D721Med (cell line): ENCODE measurements at regions not wholly inside any gene's neighbourhood (a gene's known extent, or its start where the extent isn't known, plus 50 kb on each side); places are given as distances from the start of the nearest gene placed in this dataset.
"Not testable (repeated sequence)": the region's sequence is repeated elsewhere in the genome, so short reads cannot be mapped to it uniquely, and the experiment has no call there.

ENCODE experiments used
- DNase-seq: peaks from one replicate; pipeline ENCODE4 v3.0.0; 2011; ENCODE audit warnings: low spot score; ENCODE audit not compliant: insufficient read length
- FAIRE-seq: peaks from 2 replicates; lab custom pipeline; 2011; peaks lifted over from hg19 to GRCh38; lab: Jason Lieb, UNC
- CTCF ChIP-seq: IDR thresholded peaks from 2 replicates; pipeline ENCODE4 v1.5.1; 2012; ENCODE audit warnings: mild to moderate bottlenecking, control low read depth; ENCODE audit not compliant: insufficient read depth; ENCODE audit errors: missing control alignments

GRCh38 chr6:145099713-145100112, 635.6 kb downstream of the EPM2A start:
- no peak for FAIRE-seq
- no peak for TF ChIP-seq CTCF
- no peak for DNase-seq

- no peak for FAIRE-seq
- TF ChIP-seq CTCF, result no peak
- DNase-seq, result no peak
Measured at GRCh38 chr6:145110109-145110508, 625.2 kb downstream of the EPM2A start.

DNA sequence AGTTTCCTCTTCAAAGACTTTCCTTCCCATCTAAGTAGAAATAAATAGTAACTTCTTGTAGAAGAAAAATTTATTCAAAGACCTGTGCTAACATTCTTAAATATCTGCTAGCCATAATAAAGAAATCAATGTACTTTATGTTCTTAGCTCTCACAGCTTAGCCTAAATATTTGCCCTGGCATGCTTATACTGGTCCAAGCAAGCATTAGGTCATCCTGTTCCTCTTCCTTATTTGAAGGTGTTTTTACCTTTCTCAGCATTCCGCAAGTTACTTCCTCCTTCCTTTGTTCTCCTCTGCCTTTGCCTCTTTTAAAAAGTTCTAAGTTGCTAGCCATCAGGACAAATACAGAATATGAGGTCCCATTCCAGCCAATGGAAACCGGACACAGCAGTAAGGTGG, 623.9 kb downstream of the EPM2A start:
- not testable (repeated sequence) for DNase-seq, FAIRE-seq

GRCh38 chr6:145112711-145113148, 622.6 kb downstream of the EPM2A start:
- FAIRE-seq, result no peak
- TF ChIP-seq CTCF, result no peak

DNA sequence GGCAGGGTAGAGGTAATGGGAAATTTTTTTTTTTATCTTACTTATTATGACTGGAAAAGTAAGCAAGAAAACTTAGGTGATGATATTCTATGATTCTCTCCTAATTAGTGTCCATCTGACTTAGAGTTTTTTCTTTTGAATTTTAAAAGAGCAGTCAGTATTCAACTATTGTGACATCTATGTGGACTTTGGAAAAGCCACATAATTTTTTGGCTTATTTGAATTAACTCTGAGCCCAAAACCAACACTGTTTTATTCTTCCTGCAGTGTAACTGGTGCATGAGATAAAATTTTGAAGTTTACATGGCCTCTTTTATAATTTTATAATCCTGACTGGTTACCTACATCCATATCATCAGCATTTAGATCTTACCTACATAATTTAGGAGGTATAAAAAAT, 619.7 kb downstream of the EPM2A start:
- DNase-seq (no peak), FAIRE-seq (no peak)
- TF ChIP-seq CTCF, result no peak

More at GRCh38 chr6:145112711-145113148, 622.6 kb downstream of the EPM2A start:
- DNase-seq, result no peak

DNA sequence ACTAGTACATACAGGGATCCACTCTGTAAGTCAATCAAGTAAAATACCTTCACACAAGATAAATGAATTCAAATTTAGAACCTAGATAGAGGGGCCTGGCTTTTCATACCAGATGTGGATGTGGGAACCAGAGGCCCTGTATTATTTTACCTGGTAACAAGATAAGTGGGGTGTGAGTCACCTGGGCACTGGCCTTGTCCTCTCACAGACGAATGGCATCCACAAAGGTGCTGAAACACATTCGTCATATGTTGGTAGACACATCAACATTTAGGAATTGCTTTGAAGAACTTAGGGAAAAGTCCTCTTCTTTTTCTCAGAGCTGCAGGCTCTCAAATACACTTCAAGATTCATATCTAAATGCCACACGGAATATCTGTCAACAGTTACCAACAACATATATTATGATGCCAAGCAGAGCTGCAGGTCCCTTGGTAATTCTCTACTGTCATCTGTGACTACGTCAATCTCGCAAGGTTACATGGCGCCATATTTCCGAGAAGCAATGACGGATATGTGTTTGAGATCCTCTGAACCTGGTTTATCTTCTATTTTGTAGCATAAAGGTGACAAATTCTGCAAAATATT, 618.6 kb downstream of the EPM2A start:
- no peak for DNase-seq
- TF ChIP-seq CTCF, result no peak
- no peak for FAIRE-seq

GRCh38 chr6:145118224-145118623, 617.1 kb downstream of the EPM2A start:
- DNase-seq, result no peak
- TF ChIP-seq CTCF, result no peak
- FAIRE-seq, result no peak
